B cell (primary cell): ENCODE measurements at regions not wholly inside any gene's neighbourhood (a gene's known extent, or its start where the extent isn't known, plus 50 kb on each side); places are given as distances from the start of the nearest gene placed in this dataset.

Experiments
- ATAC-seq: fragments of 200-7000 bp; cut with Tn5 transposase; one replicate; pipeline ENCODE4 v1.10.0; 2021; ENCODE audit warnings: low read depth, mild to moderate bottlenecking, moderate number of reproducible peaks, moderate library complexity
- CTCF ChIA-PET: fragments of 350-600 bp; sonication (Branson Sonifier 250); formaldehyde crosslinking; loops from one replicate; lab custom pipeline; 2021; ENCODE audit warnings: antibody characterized with exemption, inconsistent platforms; lab: Charles Lee
- POLR2A ChIA-PET: fragments of 350-600 bp; sonication (Branson Sonifier 250); formaldehyde crosslinking; loops from one replicate; lab custom pipeline; 2021; ENCODE audit warnings: antibody characterized with exemption; lab: Charles Lee
- DNase-seq: peaks from one replicate; pipeline ENCODE4 v3.0.0; 2013
- H2AFZ ChIP-seq: 2 replicates; pipeline ENCODE4 v1.6.1; 2012; ENCODE audit warnings: mild to moderate bottlenecking, low read depth, low read length; ENCODE audit not compliant: insufficient read depth, poor library complexity, severe bottlenecking
- H3K27ac ChIP-seq, 2 donors: 1 replicate in 1 of 2; 2 replicates in 1 of 2; pipeline ENCODE4 v1.5.1; 2012 to 2013; ENCODE audit warnings: low read length in 2 of 2, mild to moderate bottlenecking in 2 of 2, moderate library complexity in 1 of 2
- H3K27me3 ChIP-seq, 4 experiments: fragments of 200-600 bp in 1 of 4; sonication (generic) in 1 of 4; replicated peaks in 1 of 4; 1 replicate in 2 of 4; 2 replicates in 2 of 4; pipeline versions ENCODE4 v1.6.1 to v1.7.0; 2013 to 2016; ENCODE audit warnings: low read length in 3 of 4, mild to moderate bottlenecking in 2 of 4, mixed read lengths in 1 of 4, moderate library complexity in 1 of 4; ENCODE audit not compliant: insufficient read depth in 4 of 4, control insufficient read depth in 3 of 4; ENCODE audit errors: control extremely low read depth in 1 of 4
- H3K36me3 ChIP-seq, 2 experiments: replicated peaks in 1 of 2; 1 replicate in 1 of 2; 2 replicates in 1 of 2; pipeline versions ENCODE4 v1.6.1 to v1.7.1; 2013; ENCODE audit warnings: low read length in 1 of 2; ENCODE audit not compliant: insufficient read depth in 2 of 2, control insufficient read depth in 1 of 2; ENCODE audit errors: control extremely low read depth in 1 of 2, extremely low read depth in 1 of 2
- H3K4me1 ChIP-seq, 2 donors: fragments of 200-600 bp in 1 of 2; sonication (generic) in 1 of 2; 1 replicate in 1 of 2; 2 replicates in 1 of 2; pipeline versions ENCODE4 v1.5.1 to v1.6.1; 2013 to 2017; ENCODE audit warnings: low read length in 2 of 2; ENCODE audit not compliant: control insufficient read depth in 2 of 2, insufficient read depth in 2 of 2
- H3K4me2 ChIP-seq: replicated peaks from 2 replicates; pipeline ENCODE3; 2012; ENCODE audit warnings: mild to moderate bottlenecking, low read depth, low read length; ENCODE audit not compliant: poor library complexity, severe bottlenecking
- H3K4me3 ChIP-seq, 5 experiments: fragments of 200-600 bp in 1 of 5; sonication (generic) in 1 of 5; 1 replicate in 3 of 5; 2 replicates in 2 of 5; pipeline versions ENCODE4 v1.5.1 to v1.7.0; 2011 to 2016; ENCODE audit warnings: low read length in 4 of 5, mild to moderate bottlenecking in 4 of 5, low read depth in 2 of 5, control low read depth in 1 of 5, moderate library complexity in 1 of 5; ENCODE audit not compliant: insufficient read depth in 1 of 5; ENCODE audit errors: control extremely low read depth in 1 of 5, extremely low read depth in 1 of 5
- H3K79me2 ChIP-seq: fragments of 200-600 bp; sonication (generic); one replicate; pipeline ENCODE4 v1.6.0; 2016; ENCODE audit warnings: low read length; ENCODE audit not compliant: control insufficient read depth, insufficient read depth
- H3K9ac ChIP-seq: fragments of 200-600 bp; sonication (generic); 2 replicates; pipeline ENCODE4 v1.6.1; 2017; ENCODE audit warnings: mild to moderate bottlenecking, low read length, moderate library complexity
- H3K9me3 ChIP-seq, 3 donors: one replicate each; pipeline versions ENCODE4 v1.6.1 to v1.7.1; 2013; ENCODE audit warnings: low read length in 2 of 3; ENCODE audit not compliant: control insufficient read depth in 2 of 3, insufficient read depth in 1 of 3; ENCODE audit errors: control extremely low read depth in 1 of 3
- H4K20me1 ChIP-seq: 2 replicates; pipeline ENCODE4 v1.6.0; 2012; ENCODE audit warnings: mild to moderate bottlenecking, low read length; ENCODE audit not compliant: insufficient read depth, control insufficient read depth, poor library complexity, severe bottlenecking
- H3K27ac Mint-ChIP-seq: one replicate; pipeline ENCODE4 v1.8.0; 2021; ENCODE audit warnings: mixed read lengths
- H3K27me3 Mint-ChIP-seq: one replicate; pipeline ENCODE4 v1.8.0; 2021; ENCODE audit warnings: mixed read lengths
- H3K4me1 Mint-ChIP-seq: one replicate; pipeline ENCODE4 v1.8.0; 2021; ENCODE audit warnings: mixed read lengths
- H3K4me3 Mint-ChIP-seq: one replicate; pipeline ENCODE4 v1.8.0; 2021; ENCODE audit warnings: mixed read lengths
- H3K9me3 Mint-ChIP-seq: one replicate; pipeline ENCODE4 v1.8.0; 2022; ENCODE audit warnings: mixed read lengths; ENCODE audit not compliant: insufficient read depth
- EZH2 ChIP-seq: IDR thresholded peaks from 2 replicates; pipeline ENCODE4 v1.6.1; 2012; ENCODE audit warnings: borderline replicate concordance, low read depth, mild to moderate bottlenecking, moderate library complexity, low read length; ENCODE audit not compliant: insufficient read depth, poor library complexity, severe bottlenecking
- WGBS: methylation state at CpG from one replicate; pipeline ENCODE4 v1.1.5; 2013; ENCODE audit warnings: missing lambda C conversion rate; ENCODE audit not compliant: insufficient coverage; 5-methylcytosine and 5-hydroxymethylcytosine counted together
- intact Hi-C: fragments of 100-400 bp; cut with micrococcal nuclease; formaldehyde crosslinking; loops from one replicate; pipeline ENCODE4 v1.10.0; 2022
- TF ChIP-seq, protein P1 (sequence below): fragments of 200-600 bp; IDR thresholded peaks from one replicate; pipeline ENCODE4 v1.8.0; 2022; ENCODE audit warnings: antibody characterized with exemption, mild to moderate bottlenecking

DNA sequence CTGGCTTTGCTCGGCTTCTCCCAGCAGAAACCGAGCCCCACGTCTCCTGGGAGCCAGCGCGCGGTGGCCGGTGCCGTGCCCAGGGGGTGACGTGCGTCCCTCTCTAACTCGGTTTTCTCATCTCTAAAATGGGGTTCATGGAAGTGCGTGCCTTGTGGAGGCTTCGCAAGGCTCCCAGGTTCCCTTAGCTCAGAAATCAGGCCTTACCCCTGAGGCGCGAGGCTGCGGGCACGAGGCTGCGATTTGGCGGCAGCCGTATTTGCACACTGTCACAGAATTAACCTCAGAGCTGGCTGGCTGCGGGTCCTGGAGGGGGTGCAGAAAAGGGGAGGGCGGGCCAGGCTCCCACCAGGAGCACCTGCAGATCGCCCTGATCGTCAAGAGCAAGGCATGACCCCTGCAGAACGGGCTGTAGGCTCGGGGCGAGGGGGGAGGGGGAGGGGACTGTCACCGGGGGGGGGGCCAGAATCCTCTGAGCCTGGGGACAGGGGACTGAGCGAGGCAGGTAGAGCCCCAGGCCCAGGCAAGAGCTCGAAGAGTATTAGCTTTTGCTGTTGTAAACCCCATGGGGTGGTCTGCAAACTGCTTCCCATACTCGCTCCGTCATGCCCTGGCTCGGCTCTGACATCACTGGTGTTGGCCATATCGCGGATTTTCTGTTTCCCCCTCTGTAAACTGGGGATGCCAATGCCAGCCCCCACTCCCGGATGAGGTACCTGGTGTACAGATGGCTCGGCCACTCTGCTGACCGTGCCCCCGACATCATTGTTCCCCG is 62.2 kb downstream of the CCNE1 start:
- no peaks in the 10 kb centered on the region for H3K79me2 ChIP-seq
- H3K27ac Mint-ChIP-seq = no peak overlapping the region
- peak overlapping the region; percentile 57 for H3K4me3 Mint-ChIP-seq
- H3K9me3 ChIP-seq = no peaks in the 10 kb centered on the region
- DNase-seq = no peak
- WGBS = 46% methylated on average over 34 of the region's 40 CpGs
- peak overlapping the region; percentile 98 for H3K4me2 ChIP-seq
- POLR2A ChIA-PET = no interaction called here
- H3K4me1 Mint-ChIP-seq = peaks cover 15% of the 10 kb centered on the region
- H3K36me3 ChIP-seq = no peaks in the 10 kb centered on the region
- H3K4me3 ChIP-seq = peak overlapping the region in 2 of 5 experiments; percentile 58 to 67
- H3K9me3 Mint-ChIP-seq = no peaks in the 10 kb centered on the region
- H3K27ac ChIP-seq = no peak overlapping the region
- intact Hi-C loops = loop anchor here (1.0 to 2.0 kb wide), 4 partner anchors 29 to 264 kb away; no protein-coding TSS in a partner anchor
- H3K27me3 Mint-ChIP-seq = peaks cover 23% of the 10 kb centered on the region
- H3K9ac ChIP-seq = no peak overlapping the region
- no peak for ATAC-seq
- peaks cover 0 to 24% (median 6%) of the 10 kb centered on the region in 4 experiments for H3K27me3 ChIP-seq
- peaks cover 17 to 49% of the 10 kb centered on the region in 2 donors for H3K4me1 ChIP-seq
- CTCF ChIA-PET = interaction anchor here (0.6 to 7.7 kb wide), 11 partner anchors 16 to 264 kb away, joined by 3 to 100 read pairs (median 6); no protein-coding TSS in a partner anchor
- no peaks in the 10 kb centered on the region for H4K20me1 ChIP-seq
- H2AFZ ChIP-seq = peak overlapping the region; percentile 91
- TF ChIP-seq, protein P1, sequence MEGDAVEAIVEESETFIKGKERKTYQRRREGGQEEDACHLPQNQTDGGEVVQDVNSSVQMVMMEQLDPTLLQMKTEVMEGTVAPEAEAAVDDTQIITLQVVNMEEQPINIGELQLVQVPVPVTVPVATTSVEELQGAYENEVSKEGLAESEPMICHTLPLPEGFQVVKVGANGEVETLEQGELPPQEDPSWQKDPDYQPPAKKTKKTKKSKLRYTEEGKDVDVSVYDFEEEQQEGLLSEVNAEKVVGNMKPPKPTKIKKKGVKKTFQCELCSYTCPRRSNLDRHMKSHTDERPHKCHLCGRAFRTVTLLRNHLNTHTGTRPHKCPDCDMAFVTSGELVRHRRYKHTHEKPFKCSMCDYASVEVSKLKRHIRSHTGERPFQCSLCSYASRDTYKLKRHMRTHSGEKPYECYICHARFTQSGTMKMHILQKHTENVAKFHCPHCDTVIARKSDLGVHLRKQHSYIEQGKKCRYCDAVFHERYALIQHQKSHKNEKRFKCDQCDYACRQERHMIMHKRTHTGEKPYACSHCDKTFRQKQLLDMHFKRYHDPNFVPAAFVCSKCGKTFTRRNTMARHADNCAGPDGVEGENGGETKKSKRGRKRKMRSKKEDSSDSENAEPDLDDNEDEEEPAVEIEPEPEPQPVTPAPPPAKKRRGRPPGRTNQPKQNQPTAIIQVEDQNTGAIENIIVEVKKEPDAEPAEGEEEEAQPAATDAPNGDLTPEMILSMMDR = peak; percentile 51
- TF ChIP-seq EZH2 = no peak

DNA sequence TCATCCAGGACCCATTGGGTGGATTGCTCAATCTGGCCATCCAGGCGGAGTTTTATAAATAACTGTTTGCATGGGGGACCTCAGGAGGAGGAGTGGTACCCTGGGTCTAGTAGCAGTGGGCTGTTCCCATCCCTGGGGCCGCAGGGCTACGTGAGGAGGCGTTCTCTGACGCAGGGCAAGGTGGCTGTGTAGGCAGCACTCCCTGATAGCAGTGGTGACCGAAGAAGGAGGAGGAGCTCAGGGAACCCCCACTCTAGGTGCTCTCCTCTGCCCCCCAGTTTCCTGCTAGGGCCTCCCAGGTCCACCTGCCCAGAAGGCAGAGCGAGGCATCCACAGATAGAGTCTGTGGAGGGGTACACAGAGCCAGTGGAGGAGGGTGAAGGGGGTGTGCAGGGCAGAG is 64.1 kb downstream of the CCNE1 start:
- Histone ChIP-seq H3K36me3 (no peaks in the 10 kb centered on the region), H3K27me3 (peaks cover 0 to 24% (median 6%) of the 10 kb centered on the region in 4 experiments), H2AFZ (peak overlapping the region; percentile 64), H3K79me2 (no peaks in the 10 kb centered on the region), H3K9me3 (peaks cover 0 to 5% (median 0%) of the 10 kb centered on the region in 3 donors), H3K9ac (no peak overlapping the region), H4K20me1 (no peaks in the 10 kb centered on the region), H3K27ac (no peak overlapping the region), H3K4me2 (no peak overlapping the region), H3K4me3 (no peak overlapping the region), H3K4me1 (peaks cover 27 to 68% of the 10 kb centered on the region in 2 donors)
- Mint-ChIP-seq H3K4me3 (no peak overlapping the region), H3K27ac (no peak overlapping the region), H3K27me3 (peaks cover 20% of the 10 kb centered on the region), H3K9me3 (no peaks in the 10 kb centered on the region), H3K4me1 (peaks cover 25% of the 10 kb centered on the region)
- intact Hi-C loops = no loop called here
- DNase-seq (no peak), ATAC-seq (no peak)
- TF ChIP-seq, protein P1 = no peak
- TF ChIP-seq EZH2 = no peak
- CTCF ChIA-PET = interaction anchor here (1.1 to 7.7 kb wide), 4 partner anchors 18 to 266 kb away, joined by 3 to 100 read pairs (median 5); no protein-coding TSS in a partner anchor
- POLR2A ChIA-PET = no interaction called here
- WGBS = 100% methylated on average over 2 of the region's 7 CpGs
